ENCODE measurements at regions not wholly inside any gene's neighbourhood (a gene's known extent, or its start where the extent isn't known, plus 50 kb on each side); places are given as distances from the start of the nearest gene placed in this dataset.

- TF ChIP-seq USF2 (IDR thresholded peaks at IDR 0.05; ENCODE audit: low read length) (no peak), CREB1 (IDR thresholded peaks at IDR 0.05) (no peak), TAF1 (IDR thresholded peaks at IDR 0.05; ENCODE audit: low read depth, low read length) (no peak)
These were observed 117.4 kb downstream of the MAFB start for GRCh38 chr20:40571639-40572038.
